Astrocyte (in vitro differentiated cells and primary cell): ENCODE measurements at regions not wholly inside any gene's neighbourhood (a gene's known extent, or its start where the extent isn't known, plus 50 kb on each side); places are given as distances from the start of the nearest gene placed in this dataset.

Experiments
- DNase-seq: peaks from one replicate; pipeline ENCODE4 v3.0.0-alpha.2; 2010; ENCODE audit warnings: low read depth
- FAIRE-seq: peaks from 2 replicates; lab custom pipeline; 2011; peaks lifted over from hg19 to GRCh38; lab: Jason Lieb, UNC
- H2AFZ ChIP-seq: 2 replicates; pipeline ENCODE4 v1.6.0; 2012; ENCODE audit warnings: low read depth, low read length, inconsistent platforms
- H3K27ac ChIP-seq: 2 replicates; pipeline ENCODE4 v1.5.1; 2011; ENCODE audit warnings: low read depth, low read length, inconsistent platforms
- H3K27me3 ChIP-seq: 2 replicates; pipeline ENCODE4 v1.6.0; 2011; ENCODE audit warnings: low read length, inconsistent platforms; ENCODE audit not compliant: insufficient read depth
- H3K36me3 ChIP-seq: 2 replicates; pipeline ENCODE4 v1.5.1; 2011; ENCODE audit warnings: low read length, inconsistent platforms; ENCODE audit not compliant: insufficient read depth
- H3K4me1 ChIP-seq: 2 replicates; pipeline ENCODE4 v1.5.1; 2011; ENCODE audit warnings: low read length, inconsistent platforms; ENCODE audit not compliant: insufficient read depth
- H3K4me2 ChIP-seq: 2 replicates; pipeline ENCODE4 v1.6.0; 2012; ENCODE audit warnings: low read length, inconsistent platforms
- H3K4me3 ChIP-seq: 2 replicates; pipeline ENCODE4 v1.5.1; 2011; ENCODE audit warnings: low read depth, mild to moderate bottlenecking, low read length, inconsistent platforms; ENCODE audit not compliant: insufficient read depth
- H3K79me2 ChIP-seq: 2 replicates; pipeline ENCODE4 v1.6.0; 2012; ENCODE audit warnings: mild to moderate bottlenecking, low read length, inconsistent platforms; ENCODE audit not compliant: insufficient read depth
- H3K9ac ChIP-seq: 2 replicates; pipeline ENCODE4 v1.6.0; 2012; ENCODE audit warnings: mild to moderate bottlenecking, low read length, inconsistent platforms
- H3K9me3 ChIP-seq: 2 replicates; pipeline ENCODE4 v1.5.1; 2012; ENCODE audit warnings: low read depth, mild to moderate bottlenecking, low read length, inconsistent platforms; ENCODE audit not compliant: insufficient read depth
- H4K20me1 ChIP-seq: 2 replicates; pipeline ENCODE4 v1.6.0; 2012; ENCODE audit warnings: low read length, inconsistent platforms; ENCODE audit not compliant: insufficient read depth
- H3K27ac Mint-ChIP-seq: one replicate; pipeline ENCODE4 v1.8.0; 2021; ENCODE audit warnings: mild to moderate bottlenecking, mixed read lengths; ENCODE audit not compliant: unreplicated experiment
- H3K27me3 Mint-ChIP-seq: one replicate; pipeline ENCODE4 v1.8.0; 2021; ENCODE audit warnings: low read depth, mixed read lengths; ENCODE audit not compliant: unreplicated experiment
- H3K36me3 Mint-ChIP-seq: one replicate; pipeline ENCODE4 v1.8.0; 2021; ENCODE audit warnings: low read depth, mixed read lengths; ENCODE audit not compliant: unreplicated experiment
- H3K4me1 Mint-ChIP-seq: one replicate; pipeline ENCODE4 v1.8.0; 2021; ENCODE audit warnings: low read depth, mixed read lengths; ENCODE audit not compliant: unreplicated experiment
- H3K4me3 Mint-ChIP-seq: one replicate; pipeline ENCODE4 v1.8.0; 2021; ENCODE audit warnings: mild to moderate bottlenecking, moderate library complexity, mixed read lengths; ENCODE audit not compliant: unreplicated experiment
- H3K9me3 Mint-ChIP-seq: one replicate; pipeline ENCODE4 v1.8.0; 2021; ENCODE audit warnings: mild to moderate bottlenecking, mixed read lengths; ENCODE audit not compliant: unreplicated experiment
- CTCF ChIP-seq: IDR thresholded peaks from 2 replicates; pipeline ENCODE4 v1.5.1; 2011; ENCODE audit warnings: low read depth, mild to moderate bottlenecking, inconsistent platforms, low read length, moderate library complexity; ENCODE audit not compliant: insufficient read depth
- EZH2 ChIP-seq: IDR thresholded peaks from 2 replicates; pipeline ENCODE4 v1.6.1; 2012; ENCODE audit warnings: mild to moderate bottlenecking, low read length, inconsistent platforms; ENCODE audit not compliant: insufficient read depth

GRCh38 chr4:63460075-63460474 is 949.2 kb downstream of the TECRL start:
- no peak overlapping the region for H3K4me3 Mint-ChIP-seq
- Histone ChIP-seq H3K9me3 (no peaks in the 10 kb centered on the region), H3K4me1 (no peaks in the 10 kb centered on the region), H2AFZ (no peak overlapping the region), H3K4me2 (no peak overlapping the region), H3K9ac (no peak overlapping the region), H4K20me1 (no peaks in the 10 kb centered on the region), H3K27ac (no peak overlapping the region), H3K4me3 (no peak overlapping the region), H3K36me3 (no peaks in the 10 kb centered on the region), H3K27me3 (no peaks in the 10 kb centered on the region), H3K79me2 (no peaks in the 10 kb centered on the region)
- H3K27ac Mint-ChIP-seq: no peak overlapping the region
- no peaks in the 10 kb centered on the region for H3K27me3 Mint-ChIP-seq
- TF ChIP-seq EZH2 (no peak), CTCF (no peak)
- H3K4me1 Mint-ChIP-seq: no peaks in the 10 kb centered on the region
- FAIRE-seq (no peak), DNase-seq (no peak)
- H3K9me3 Mint-ChIP-seq: no peaks in the 10 kb centered on the region
- no peaks in the 10 kb centered on the region for H3K36me3 Mint-ChIP-seq

- no peak overlapping the region for H3K4me3 Mint-ChIP-seq
- Histone ChIP-seq H3K9ac (no peak overlapping the region), H3K4me3 (no peak overlapping the region), H4K20me1 (no peaks in the 10 kb centered on the region), H2AFZ (no peak overlapping the region), H3K27me3 (no peaks in the 10 kb centered on the region), H3K79me2 (no peaks in the 10 kb centered on the region), H3K36me3 (no peaks in the 10 kb centered on the region), H3K27ac (no peak overlapping the region), H3K9me3 (no peaks in the 10 kb centered on the region), H3K4me1 (no peaks in the 10 kb centered on the region), H3K4me2 (no peak overlapping the region)
- no peaks in the 10 kb centered on the region for H3K9me3 Mint-ChIP-seq
- no peak overlapping the region for H3K27ac Mint-ChIP-seq
- DNase-seq (no peak), FAIRE-seq (no peak)
- no peaks in the 10 kb centered on the region for H3K4me1 Mint-ChIP-seq
- TF ChIP-seq EZH2: no peak
- no peak for TF ChIP-seq CTCF
- H3K27me3 Mint-ChIP-seq: no peaks in the 10 kb centered on the region
- no peaks in the 10 kb centered on the region for H3K36me3 Mint-ChIP-seq
Measured at GRCh38 chr4:63459329-63459728, 949.9 kb downstream of the TECRL start.

GRCh38 chr4:63458010-63458409 is 951.2 kb downstream of the TECRL start:
- Histone ChIP-seq H3K9me3 (no peaks in the 10 kb centered on the region), H3K79me2 (no peaks in the 10 kb centered on the region), H2AFZ (no peak overlapping the region), H4K20me1 (no peaks in the 10 kb centered on the region), H3K4me3 (no peak overlapping the region), H3K27ac (no peak overlapping the region), H3K9ac (no peak overlapping the region), H3K4me1 (no peaks in the 10 kb centered on the region), H3K4me2 (no peak overlapping the region), H3K27me3 (no peaks in the 10 kb centered on the region), H3K36me3 (no peaks in the 10 kb centered on the region)
- Mint-ChIP-seq H3K36me3 (no peaks in the 10 kb centered on the region), H3K9me3 (no peaks in the 10 kb centered on the region), H3K4me1 (no peaks in the 10 kb centered on the region), H3K27me3 (no peaks in the 10 kb centered on the region), H3K4me3 (no peak overlapping the region), H3K27ac (no peak overlapping the region)
- no peak for TF ChIP-seq CTCF
- no peak for TF ChIP-seq EZH2
- DNase-seq: no peak
- no peak for FAIRE-seq
